Testis (tissue), 2 donors: ENCODE measurements at regions not wholly inside any gene's neighbourhood (a gene's known extent, or its start where the extent isn't known, plus 50 kb on each side); places are given as distances from the start of the nearest gene placed in this dataset.

ENCODE experiments used
- CTCF ChIP-seq, 3 experiments: fragments of 450-650 bp in 2 of 3; fragments of 200-600 bp in 1 of 3; sonication (generic) in 1 of 3; IDR thresholded peaks; one replicate each; pipeline ENCODE4 v1.5.1; 2016 to 2019; ENCODE audit warnings: antibody characterized with exemption in 3 of 3, mild to moderate bottlenecking in 2 of 3, moderate library complexity in 1 of 3
- POLR2A ChIP-seq: fragments of 450-650 bp; IDR thresholded peaks from one replicate; pipeline ENCODE4 v1.6.1; 2017; ENCODE audit warnings: antibody characterized with exemption, mild to moderate bottlenecking, moderate library complexity

DNA sequence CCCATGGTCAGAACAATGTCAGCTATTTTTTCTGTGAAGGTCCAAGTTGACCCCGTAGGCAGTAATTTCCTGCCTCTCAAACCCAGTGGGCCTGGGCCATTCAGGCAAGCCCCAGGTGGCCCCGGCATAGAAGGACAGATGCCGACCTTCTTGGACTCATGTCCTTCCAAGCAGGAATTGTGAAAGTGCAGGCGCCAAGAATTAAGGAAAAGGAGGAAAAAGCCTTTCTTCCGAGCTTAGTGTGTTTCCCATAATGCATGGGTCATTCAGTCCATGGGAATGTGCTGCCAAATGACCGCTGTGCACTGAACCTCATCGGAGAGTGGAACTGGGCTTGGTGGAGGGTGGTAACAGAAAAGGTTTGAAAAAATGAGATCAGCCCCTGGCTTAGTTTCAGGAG, 196.5 kb upstream of the HS3ST1 start:
- TF ChIP-seq CTCF (IDR thresholded peaks at IDR 0.05) (no peak), POLR2A (no peak)
